CD4-positive, CD25-positive, alpha-beta regulatory T cell (primary cell): ENCODE measurements at regions not wholly inside any gene's neighbourhood (a gene's known extent, or its start where the extent isn't known, plus 50 kb on each side); places are given as distances from the start of the nearest gene placed in this dataset.

Source experiments
- ATAC-seq, 2 donors: fragments of 150-1000 bp; cut with Tn5 transposase; one replicate each; pipeline ENCODE4 v1.10.0; 2021; ENCODE audit warnings: low read depth in 2 of 2, moderate number of reproducible peaks in 2 of 2, moderate library complexity in 1 of 2
- DNase-seq, 3 donors: peaks; one replicate each; pipeline versions ENCODE4 v3.0.0 to v3.0.0-alpha.2; 2012 to 2022; ENCODE audit warnings: mixed read lengths in 1 of 3
- H3K27ac ChIP-seq: one replicate; pipeline ENCODE4 v1.7.0; 2013; ENCODE audit warnings: mild to moderate bottlenecking, low read length; ENCODE audit not compliant: insufficient read depth, poor library complexity, severe bottlenecking
- H3K27me3 ChIP-seq: one replicate; pipeline ENCODE4 v1.7.0; 2013; ENCODE audit warnings: low read length; ENCODE audit not compliant: control insufficient read depth, insufficient read depth
- H3K36me3 ChIP-seq: one replicate; pipeline ENCODE4 v1.7.0; 2013; ENCODE audit warnings: mild to moderate bottlenecking, low read length, moderate library complexity; ENCODE audit not compliant: control insufficient read depth, insufficient read depth
- H3K4me1 ChIP-seq: 2 replicates; pipeline ENCODE4 v1.7.0; 2013; ENCODE audit warnings: mild to moderate bottlenecking, low read length; ENCODE audit not compliant: insufficient read depth, control insufficient read depth, poor library complexity, severe bottlenecking
- H3K4me3 ChIP-seq: one replicate; pipeline ENCODE4 v1.7.0; 2013; ENCODE audit warnings: low read depth, mild to moderate bottlenecking, low read length, moderate library complexity
- H3K9me3 ChIP-seq, 2 experiments: 1 replicate in 1 of 2; 2 replicates in 1 of 2; pipeline ENCODE4 v1.7.0; 2013; ENCODE audit warnings: low read length in 2 of 2, mild to moderate bottlenecking in 1 of 2, moderate library complexity in 1 of 2; ENCODE audit not compliant: control insufficient read depth in 2 of 2
- H3K27ac Mint-ChIP-seq, 3 donors: one replicate each; pipeline ENCODE4 v1.8.0; 2020 to 2022; ENCODE audit warnings: mild to moderate bottlenecking in 3 of 3, mixed read lengths in 3 of 3, moderate library complexity in 2 of 3
- H3K27me3 Mint-ChIP-seq: one replicate; pipeline ENCODE4 v1.8.0; 2022; ENCODE audit warnings: mild to moderate bottlenecking, mixed read lengths
- H3K36me3 Mint-ChIP-seq: one replicate; pipeline ENCODE4 v1.8.0; 2020; ENCODE audit warnings: mixed read lengths
- H3K4me1 Mint-ChIP-seq, 4 donors: one replicate each; pipeline ENCODE4 v1.8.0; 2020 to 2022; ENCODE audit warnings: mixed read lengths in 4 of 4, mild to moderate bottlenecking in 1 of 4
- H3K4me3 Mint-ChIP-seq, 4 donors: one replicate each; pipeline ENCODE4 v1.8.0; 2020 to 2022; ENCODE audit warnings: mild to moderate bottlenecking in 4 of 4, mixed read lengths in 4 of 4, moderate library complexity in 3 of 4
- H3K9me3 Mint-ChIP-seq, 7 donors: one replicate each; pipeline ENCODE4 v1.8.0; 2020 to 2022; ENCODE audit warnings: mixed read lengths in 7 of 7, mild to moderate bottlenecking in 3 of 7, moderate library complexity in 2 of 7

DNA sequence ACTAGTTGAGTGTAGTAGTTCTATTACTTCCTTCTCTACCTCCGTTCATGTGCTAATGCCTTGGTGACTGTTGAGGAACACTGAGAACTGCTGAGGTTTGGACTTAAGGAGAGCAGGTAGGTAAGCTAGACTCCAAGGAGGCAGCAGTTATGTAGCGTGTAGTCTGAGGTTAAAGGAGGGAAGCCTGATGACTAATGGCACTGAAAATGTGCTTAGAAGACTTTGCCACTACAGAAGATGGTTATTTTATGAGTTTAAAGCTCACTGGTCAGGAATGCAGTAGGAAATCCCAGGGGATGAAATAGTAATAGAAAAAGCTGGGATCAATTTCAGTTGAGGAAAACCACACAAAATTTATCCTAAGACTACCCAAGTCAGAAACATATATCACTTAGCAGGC is 1077.3 kb downstream of the RAPGEF2 start:
- no peak overlapping the region for H3K27ac ChIP-seq
- Mint-ChIP-seq H3K4me1 (no peaks in the 10 kb centered on the region), H3K4me3 (no peak overlapping the region), H3K27ac (no peak overlapping the region), H3K9me3 (peaks cover 0 to 18% (median 4%) of the 10 kb centered on the region in 7 donors), H3K36me3 (no peaks in the 10 kb centered on the region), H3K27me3 (no peaks in the 10 kb centered on the region)
- no peaks in the 10 kb centered on the region for H3K36me3 ChIP-seq
- H3K27me3 ChIP-seq, result no peaks in the 10 kb centered on the region
- H3K9me3 ChIP-seq, result no peaks in the 10 kb centered on the region
- DNase-seq (no peak), ATAC-seq (no peak)
- H3K4me3 ChIP-seq, result no peak overlapping the region
- no peaks in the 10 kb centered on the region for H3K4me1 ChIP-seq

DNA sequence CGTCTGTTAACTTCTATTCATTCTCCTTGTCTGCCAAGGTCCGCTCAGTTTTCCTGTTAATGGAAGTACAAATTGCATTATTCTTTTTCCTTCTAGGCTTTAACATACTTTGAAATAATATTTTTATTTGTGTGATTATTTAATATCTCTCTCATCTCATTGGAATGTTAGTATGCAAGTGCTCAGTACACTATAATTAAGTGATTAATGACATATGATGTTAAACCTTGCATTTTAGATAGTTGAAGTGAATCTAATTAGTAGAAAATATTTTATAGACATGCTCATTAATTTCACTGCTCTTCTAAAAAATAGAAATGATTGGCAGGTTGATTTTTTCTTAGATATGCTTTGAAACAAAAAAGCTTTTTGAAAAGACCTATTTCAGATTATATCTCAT is 1079.8 kb downstream of the RAPGEF2 start:
- H3K27me3 ChIP-seq, result no peaks in the 10 kb centered on the region
- H3K4me1 ChIP-seq, result no peaks in the 10 kb centered on the region
- Mint-ChIP-seq H3K4me3 (no peak overlapping the region), H3K27ac (no peak overlapping the region), H3K9me3 (peaks cover 2 to 20% (median 5%) of the 10 kb centered on the region in 7 donors), H3K36me3 (no peaks in the 10 kb centered on the region), H3K4me1 (no peaks in the 10 kb centered on the region), H3K27me3 (no peaks in the 10 kb centered on the region)
- ATAC-seq, result no peak
- H3K9me3 ChIP-seq, result peaks cover 0 to 2% of the 10 kb centered on the region in 2 experiments
- H3K36me3 ChIP-seq, result no peaks in the 10 kb centered on the region
- no peak for DNase-seq
- no peak overlapping the region for H3K4me3 ChIP-seq
- no peak overlapping the region for H3K27ac ChIP-seq

- H3K27me3 Mint-ChIP-seq, result no peaks in the 10 kb centered on the region
- ATAC-seq, result no peak
- no peak overlapping the region for H3K27ac Mint-ChIP-seq
- Histone ChIP-seq H3K36me3 (no peaks in the 10 kb centered on the region), H3K27ac (no peak overlapping the region), H3K9me3 (peaks cover 0 to 2% of the 10 kb centered on the region in 2 experiments), H3K27me3 (no peaks in the 10 kb centered on the region), H3K4me1 (no peaks in the 10 kb centered on the region), H3K4me3 (no peak overlapping the region)
- DNase-seq, result no peak
- H3K4me3 Mint-ChIP-seq, result no peak overlapping the region
- no peaks in the 10 kb centered on the region for H3K4me1 Mint-ChIP-seq
- H3K9me3 Mint-ChIP-seq, result peaks cover 1 to 15% (median 4%) of the 10 kb centered on the region in 7 donors
- no peaks in the 10 kb centered on the region for H3K36me3 Mint-ChIP-seq
These were observed 1082.0 kb downstream of the RAPGEF2 start for GRCh38 chr4:160184884-160185283.

- H3K4me3 Mint-ChIP-seq, result no peak overlapping the region
- Histone ChIP-seq H3K27me3 (no peaks in the 10 kb centered on the region), H3K27ac (no peak overlapping the region), H3K4me1 (no peaks in the 10 kb centered on the region), H3K4me3 (no peak overlapping the region), H3K36me3 (no peaks in the 10 kb centered on the region), H3K9me3 (no peaks in the 10 kb centered on the region)
- H3K4me1 Mint-ChIP-seq, result no peaks in the 10 kb centered on the region
- H3K9me3 Mint-ChIP-seq, result peaks cover 0 to 13% (median 2%) of the 10 kb centered on the region in 7 donors
- H3K36me3 Mint-ChIP-seq, result no peaks in the 10 kb centered on the region
- ATAC-seq (no peak), DNase-seq (no peak)
- no peak overlapping the region for H3K27ac Mint-ChIP-seq
- H3K27me3 Mint-ChIP-seq, result no peaks in the 10 kb centered on the region
These were observed 1090.9 kb downstream of the RAPGEF2 start for GRCh38 chr4:160193787-160194186.

DNA sequence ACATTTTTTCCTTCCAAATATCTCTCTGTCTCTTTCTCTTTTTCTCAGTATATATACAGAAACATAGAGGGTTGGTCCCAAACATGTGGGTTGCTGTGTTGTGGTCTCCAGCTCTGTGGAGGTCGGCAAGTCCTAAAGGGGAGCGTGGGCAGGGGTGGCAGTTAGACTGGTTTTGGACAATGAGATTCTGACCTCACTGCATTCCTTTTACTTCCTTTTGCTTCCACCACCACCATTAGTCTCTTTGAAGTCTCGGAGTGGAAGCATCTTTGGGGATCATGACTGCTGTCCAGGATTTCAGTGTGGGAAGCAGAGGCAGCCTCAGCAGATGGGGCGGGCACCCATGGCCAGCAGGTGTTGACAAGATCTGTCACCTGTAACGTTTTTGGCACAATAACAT is 1091.8 kb downstream of the RAPGEF2 start:
- Histone ChIP-seq H3K9me3 (no peaks in the 10 kb centered on the region), H3K4me1 (no peaks in the 10 kb centered on the region), H3K27ac (no peak overlapping the region), H3K36me3 (no peaks in the 10 kb centered on the region), H3K4me3 (no peak overlapping the region), H3K27me3 (no peaks in the 10 kb centered on the region)
- Mint-ChIP-seq H3K4me3 (no peak overlapping the region), H3K9me3 (peaks cover 0 to 16% (median 2%) of the 10 kb centered on the region in 7 donors), H3K27me3 (no peaks in the 10 kb centered on the region), H3K27ac (no peak overlapping the region), H3K4me1 (no peaks in the 10 kb centered on the region), H3K36me3 (no peaks in the 10 kb centered on the region)
- no peak for ATAC-seq
- no peak for DNase-seq

DNA sequence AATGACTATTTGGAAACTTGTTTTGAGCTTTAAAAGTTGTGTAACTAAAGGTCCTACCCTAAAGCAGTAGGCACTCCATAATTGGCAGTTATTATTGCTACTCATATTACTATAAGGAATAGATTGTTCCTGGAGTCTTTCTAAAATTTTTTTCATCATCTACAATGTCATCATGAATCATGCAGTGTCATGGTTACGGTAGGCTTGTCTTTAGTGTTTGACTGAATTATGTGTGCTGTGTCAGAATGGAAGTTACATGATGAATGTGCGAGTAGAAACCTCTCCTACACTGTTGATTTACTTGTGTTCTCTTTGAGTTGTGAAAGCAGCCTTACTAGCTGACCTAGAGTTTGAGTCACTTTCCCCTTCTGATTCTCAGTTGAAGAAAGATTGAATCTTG is 1099.9 kb downstream of the RAPGEF2 start:
- Mint-ChIP-seq H3K4me1 (no peaks in the 10 kb centered on the region), H3K27me3 (no peaks in the 10 kb centered on the region)
- ATAC-seq, result no peak

DNA sequence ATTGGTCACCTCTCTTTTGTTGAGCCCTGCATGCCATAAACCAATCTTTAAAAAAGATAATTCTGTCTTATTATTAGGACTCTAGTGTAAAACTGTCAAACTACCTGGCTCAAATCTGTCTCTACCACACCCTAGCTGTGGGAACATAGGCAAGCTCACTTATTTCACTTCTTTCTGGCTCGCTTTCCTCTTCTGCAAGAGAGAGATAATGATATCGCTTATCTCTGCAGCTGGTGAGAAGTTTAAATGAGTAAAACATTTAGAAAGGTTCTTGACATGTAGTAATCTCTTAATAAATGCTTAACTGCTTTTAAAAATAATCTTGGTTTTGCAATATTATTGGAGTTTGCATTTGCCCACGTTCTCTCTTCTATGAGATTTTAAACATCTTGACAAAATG is 1109.2 kb downstream of the RAPGEF2 start:
- no peak overlapping the region for H3K27ac Mint-ChIP-seq
- H3K4me1 Mint-ChIP-seq, result no peaks in the 10 kb centered on the region
- Histone ChIP-seq H3K9me3 (no peaks in the 10 kb centered on the region), H3K36me3 (no peaks in the 10 kb centered on the region), H3K27ac (no peak overlapping the region), H3K4me3 (no peak overlapping the region), H3K4me1 (no peaks in the 10 kb centered on the region), H3K27me3 (no peaks in the 10 kb centered on the region)
- DNase-seq (no peak), ATAC-seq (no peak)
- no peaks in the 10 kb centered on the region for H3K27me3 Mint-ChIP-seq
- peaks cover 2 to 16% (median 7%) of the 10 kb centered on the region in 7 donors for H3K9me3 Mint-ChIP-seq
- H3K36me3 Mint-ChIP-seq, result no peaks in the 10 kb centered on the region
- no peak overlapping the region for H3K4me3 Mint-ChIP-seq

More for the DNA sequence above, 1099.9 kb downstream of the RAPGEF2 start:
- Histone ChIP-seq H3K9me3 (no peaks in the 10 kb centered on the region), H3K27ac (no peak overlapping the region), H3K4me1 (no peaks in the 10 kb centered on the region), H3K27me3 (no peaks in the 10 kb centered on the region), H3K4me3 (no peak overlapping the region), H3K36me3 (no peaks in the 10 kb centered on the region)
- Mint-ChIP-seq H3K36me3 (no peaks in the 10 kb centered on the region), H3K4me3 (no peak overlapping the region), H3K9me3 (peaks cover 2 to 26% (median 6%) of the 10 kb centered on the region in 7 donors), H3K27ac (no peak overlapping the region)
- no peak for DNase-seq

GRCh38 chr4:160213366-160213765 is 1110.5 kb downstream of the RAPGEF2 start:
- Mint-ChIP-seq H3K9me3 (peaks cover 2 to 25% (median 7%) of the 10 kb centered on the region in 7 donors), H3K4me3 (no peak overlapping the region), H3K27me3 (no peaks in the 10 kb centered on the region), H3K36me3 (no peaks in the 10 kb centered on the region), H3K4me1 (no peaks in the 10 kb centered on the region), H3K27ac (no peak overlapping the region)
- Histone ChIP-seq H3K36me3 (no peaks in the 10 kb centered on the region), H3K27me3 (no peaks in the 10 kb centered on the region), H3K4me1 (no peaks in the 10 kb centered on the region), H3K9me3 (no peaks in the 10 kb centered on the region), H3K4me3 (no peak overlapping the region), H3K27ac (no peak overlapping the region)
- DNase-seq (no peak), ATAC-seq (no peak)
